GM19035 (cell line): ENCODE measurements at regions not wholly inside any gene's neighbourhood (a gene's known extent, or its start where the extent isn't known, plus 50 kb on each side); places are given as distances from the start of the nearest gene placed in this dataset.

Source experiments
- ATAC-seq: cut with Tn5 transposase; IDR thresholded peaks from one replicate; pipeline ENCODE4 v1.9.1; 2021; ENCODE audit not compliant: unreplicated experiment

GRCh38 chr15:97547381-97547780 is 413.1 kb upstream of the ARRDC4 start:
- no peak for ATAC-seq

- no peak for ATAC-seq
These were observed 399.0 kb upstream of the ARRDC4 start for GRCh38 chr15:97561529-97561928.

- no peak for ATAC-seq
These were observed 397.0 kb upstream of the ARRDC4 start for GRCh38 chr15:97563516-97563915.

GRCh38 chr15:97566961-97567360 is 393.5 kb upstream of the ARRDC4 start:
- no peak for ATAC-seq

- ATAC-seq: no peak
These were observed 393.1 kb upstream of the ARRDC4 start for GRCh38 chr15:97567411-97567810.

- no peak for ATAC-seq
These were observed 383.4 kb upstream of the ARRDC4 start for GRCh38 chr15:97576929-97577645.

GRCh38 chr15:97585408-97585807 is 375.1 kb upstream of the ARRDC4 start:
- no peak for ATAC-seq

GRCh38 chr15:97592778-97593177 is 367.7 kb upstream of the ARRDC4 start:
- no peak for ATAC-seq

- no peak for ATAC-seq
These were observed 362.7 kb upstream of the ARRDC4 start for GRCh38 chr15:97597801-97598200.

- no peak for ATAC-seq
These were observed 362.1 kb upstream of the ARRDC4 start for GRCh38 chr15:97598353-97598798.

GRCh38 chr15:97600190-97600589 is 360.3 kb upstream of the ARRDC4 start:
- no peak for ATAC-seq

- ATAC-seq: no peak
These were observed 355.8 kb upstream of the ARRDC4 start for GRCh38 chr15:97604677-97605076.

GRCh38 chr15:97615114-97615513 is 345.4 kb upstream of the ARRDC4 start:
- ATAC-seq: no peak

GRCh38 chr15:97623091-97623661 is 337.3 kb upstream of the ARRDC4 start:
- ATAC-seq: no peak

GRCh38 chr15:97627634-97628033 is 332.9 kb upstream of the ARRDC4 start:
- ATAC-seq: no peak

GRCh38 chr15:97645758-97646157 is 314.7 kb upstream of the ARRDC4 start:
- ATAC-seq: no peak

GRCh38 chr15:97648728-97649127 is 311.8 kb upstream of the ARRDC4 start:
- no peak for ATAC-seq

- ATAC-seq: no peak
These were observed 308.5 kb upstream of the ARRDC4 start for GRCh38 chr15:97652041-97652440.

- ATAC-seq: no peak
These were observed 307.8 kb upstream of the ARRDC4 start for GRCh38 chr15:97652700-97653167.

GRCh38 chr15:97653896-97654295 is 306.6 kb upstream of the ARRDC4 start:
- no peak for ATAC-seq

GRCh38 chr15:97654481-97655076 is 305.9 kb upstream of the ARRDC4 start:
- ATAC-seq: no peak

- no peak for ATAC-seq
These were observed 298.7 kb upstream of the ARRDC4 start for GRCh38 chr15:97661796-97662195.
